ENCODE measurements at regions not wholly inside any gene's neighbourhood (a gene's known extent, or its start where the extent isn't known, plus 50 kb on each side); places are given as distances from the start of the nearest gene placed in this dataset.
"Not testable (repeated sequence)": the region's sequence is repeated elsewhere in the genome, so short reads cannot be mapped to it uniquely, and the experiment has no call there.

DNA sequence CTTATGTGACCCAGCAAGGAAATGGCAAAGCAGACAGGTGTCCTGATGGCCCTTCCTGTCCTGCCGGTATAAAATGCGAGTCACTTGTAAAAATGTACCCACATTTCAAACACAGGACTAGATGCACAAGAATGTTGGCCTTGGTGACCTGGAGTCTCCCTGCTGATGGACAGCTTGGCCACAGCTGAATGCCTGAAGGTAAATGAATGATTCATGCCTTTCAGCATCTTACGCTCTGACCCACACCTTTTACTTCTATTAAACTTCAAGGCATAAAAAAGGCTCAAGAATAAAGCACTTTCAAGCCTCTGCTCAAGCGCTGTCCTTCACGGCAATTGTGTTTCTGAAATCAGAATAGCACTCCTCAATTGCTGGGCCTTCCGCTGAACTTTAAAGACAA, 228.0 kb upstream of the SLCO3A1 start:
- no peak for DNase-seq

- no peak for DNase-seq
Observed at GRCh38 chr15:91627473-91628278, 225.8 kb upstream of the SLCO3A1 start.

- no peak for DNase-seq
Observed at GRCh38 chr15:91630090-91630489, 223.4 kb upstream of the SLCO3A1 start.

GRCh38 chr15:91632176-91632575, 221.3 kb upstream of the SLCO3A1 start:
- DNase-seq, result no peak

DNA sequence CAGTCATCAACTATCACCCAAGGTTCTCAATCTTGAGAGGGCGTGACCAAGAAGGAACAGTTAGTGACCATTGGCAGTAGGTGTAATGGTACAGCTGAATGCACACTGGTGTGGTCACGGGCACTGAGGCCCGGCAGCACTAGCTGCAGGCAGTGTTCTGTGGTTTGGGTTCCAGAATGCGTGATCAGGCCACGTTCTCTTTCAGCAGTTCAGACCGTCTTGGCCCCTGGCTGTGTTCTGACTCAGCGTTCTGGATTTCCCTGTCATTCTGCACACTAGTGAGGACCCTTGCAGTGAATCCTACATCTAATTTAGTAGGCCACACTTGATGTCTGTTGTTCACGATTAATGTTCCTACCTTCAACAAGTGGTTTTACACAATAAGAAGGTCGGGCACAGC, 220.5 kb upstream of the SLCO3A1 start:
- DNase-seq, result no peak

GRCh38 chr15:91634179-91634578, 219.3 kb upstream of the SLCO3A1 start:
- no peak for DNase-seq

DNA sequence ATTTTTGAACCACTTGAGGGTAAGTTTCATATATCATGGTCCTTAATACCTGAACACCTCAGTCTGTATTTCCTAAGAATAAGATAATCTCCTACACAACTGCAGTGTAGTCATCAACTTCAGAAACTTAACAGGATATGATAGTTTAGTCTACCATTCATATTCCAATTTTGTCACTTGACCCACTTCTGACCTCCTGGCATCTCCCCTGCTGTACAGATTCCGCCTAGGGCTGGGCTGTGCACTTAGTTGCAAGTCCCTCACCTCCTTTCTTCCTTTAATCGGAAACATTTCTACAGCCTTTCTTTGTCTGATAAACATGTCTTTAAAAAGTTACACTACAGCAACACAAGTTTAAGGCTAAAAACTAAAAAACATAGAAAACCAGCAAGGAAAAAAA, 218.4 kb upstream of the SLCO3A1 start:
- no peak for DNase-seq

DNA sequence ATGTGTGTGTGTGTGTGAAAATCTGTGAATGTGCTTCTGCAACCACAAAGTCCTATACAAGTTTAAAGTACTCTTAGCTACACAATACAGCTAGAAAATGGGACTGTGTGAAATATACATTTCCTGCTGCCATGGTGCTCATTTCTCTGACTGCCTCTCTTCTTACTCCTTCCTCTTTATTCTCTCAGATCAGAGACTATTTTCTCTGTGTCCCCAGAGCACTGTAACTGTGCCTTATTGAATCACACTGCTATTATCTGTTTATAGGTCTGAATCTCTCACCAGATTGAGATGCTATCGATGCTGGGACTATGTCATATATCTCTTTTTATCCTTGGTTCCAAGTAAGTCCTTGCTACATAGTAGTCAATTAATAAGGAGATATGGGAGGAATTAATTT, 217.9 kb upstream of the SLCO3A1 start:
- DNase-seq, result no peak

- no peak for DNase-seq
Observed at GRCh38 chr15:91649016-91649415, 204.5 kb upstream of the SLCO3A1 start.

DNA sequence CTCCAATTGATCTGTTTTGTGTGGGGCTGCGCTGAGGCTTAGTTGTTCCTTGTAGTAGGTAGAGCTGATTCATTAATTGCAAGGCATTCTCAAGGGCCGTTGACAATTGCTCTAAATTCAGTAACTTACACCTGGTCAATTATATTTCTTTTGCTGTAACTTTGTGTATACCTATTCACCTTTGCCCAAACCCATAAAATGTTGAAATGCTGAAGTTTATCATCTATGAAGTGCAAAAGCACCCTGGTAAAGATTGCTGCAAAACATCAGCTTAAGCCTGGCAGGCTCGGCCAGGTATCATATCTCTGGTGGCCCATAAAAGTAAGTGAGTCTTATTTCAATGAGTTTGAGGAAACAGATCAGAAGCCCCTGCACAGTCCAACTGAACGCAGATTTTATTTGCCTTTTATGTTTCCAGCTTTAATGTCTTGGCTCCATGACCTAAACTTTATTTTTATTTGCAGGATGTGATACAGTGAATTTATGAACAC, 203.6 kb upstream of the SLCO3A1 start:
- DNase-seq, result no peak

GRCh38 chr15:91651251-91651650, 202.3 kb upstream of the SLCO3A1 start:
- no peak for DNase-seq

DNA sequence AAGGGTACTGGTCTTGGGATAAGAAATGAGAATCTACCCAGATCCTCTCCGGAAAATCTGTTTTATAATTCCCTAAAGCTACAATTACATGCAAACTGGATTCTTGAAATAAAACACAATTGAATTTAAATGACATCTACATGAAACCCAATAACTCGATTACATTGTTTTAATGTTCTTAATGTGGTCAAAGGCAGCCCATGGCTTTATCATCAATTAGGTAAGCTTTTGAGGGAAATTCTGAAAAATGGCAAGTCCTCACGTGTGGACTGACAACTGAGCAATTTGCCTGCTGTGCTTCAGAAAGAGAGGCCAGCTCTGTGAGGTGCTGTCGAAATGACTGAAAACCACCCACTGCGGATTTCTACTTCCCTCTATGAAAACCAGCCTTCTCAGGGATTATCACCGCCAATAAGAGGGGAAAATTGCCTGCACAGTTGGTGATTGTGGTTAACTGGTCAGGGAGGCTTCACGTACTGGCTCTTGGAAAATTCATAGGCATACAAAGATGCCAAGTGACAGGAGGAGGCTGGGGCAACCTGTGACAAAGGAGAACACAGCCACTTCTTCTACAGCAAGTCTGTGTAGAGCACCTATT, 200.8 kb upstream of the SLCO3A1 start:
- DNase-seq, result no peak

GRCh38 chr15:91655563-91656290, 197.8 kb upstream of the SLCO3A1 start:
- DNase-seq, result not testable (repeated sequence)

- DNase-seq, result no peak
Observed at GRCh38 chr15:91660174-91660649, 193.3 kb upstream of the SLCO3A1 start.

- DNase-seq, result no peak
Observed at GRCh38 chr15:91664224-91664836, 189.2 kb upstream of the SLCO3A1 start.

GRCh38 chr15:91665212-91665611, 188.3 kb upstream of the SLCO3A1 start:
- DNase-seq, result no peak

DNA sequence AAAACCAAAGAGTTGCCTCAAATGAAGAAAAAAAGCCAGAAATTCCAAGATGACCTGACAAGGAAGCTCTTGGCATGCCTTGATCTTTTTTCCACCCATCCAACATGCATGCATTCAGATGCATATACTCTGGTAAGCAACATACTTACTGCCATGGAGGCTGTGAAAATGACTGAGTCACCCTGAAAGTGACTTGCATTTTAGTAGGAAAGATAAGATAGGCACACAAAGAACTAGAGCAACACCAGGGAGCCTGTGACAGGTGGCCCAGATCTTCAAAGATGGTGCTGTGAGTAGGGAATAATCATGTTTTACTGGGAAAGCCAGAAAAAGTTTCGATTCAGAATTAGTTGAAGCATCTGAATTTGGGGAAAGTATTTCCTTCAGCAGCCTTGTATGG, 185.1 kb upstream of the SLCO3A1 start:
- no peak for DNase-seq

DNA sequence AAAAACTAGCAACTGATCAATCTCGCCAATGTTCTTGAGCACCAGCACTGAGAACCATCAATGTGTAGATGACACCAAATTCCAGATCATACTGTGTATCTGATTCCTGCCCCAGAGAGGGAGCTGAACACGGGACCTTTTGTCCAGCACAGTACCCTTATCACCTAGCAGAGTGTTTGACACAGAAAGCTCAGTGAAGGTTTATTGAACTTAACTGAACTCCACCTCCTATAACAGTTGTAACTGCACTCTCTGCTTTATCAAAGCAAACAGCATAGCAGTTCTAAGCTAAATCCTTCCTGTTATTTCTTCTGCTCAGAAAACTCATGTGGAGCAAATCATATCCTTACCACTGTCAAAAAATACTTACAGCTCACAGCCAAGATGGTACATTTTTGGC, 183.4 kb upstream of the SLCO3A1 start:
- DNase-seq, result no peak

GRCh38 chr15:91678003-91678402, 175.5 kb upstream of the SLCO3A1 start:
- DNase-seq, result no peak

- no peak for DNase-seq
Observed at GRCh38 chr15:91679447-91679846, 174.1 kb upstream of the SLCO3A1 start.

GRCh38 chr15:91685436-91685835, 168.1 kb upstream of the SLCO3A1 start:
- DNase-seq, result no peak

- no peak for DNase-seq
Observed at GRCh38 chr15:91688811-91689210, 164.7 kb upstream of the SLCO3A1 start.

DNA sequence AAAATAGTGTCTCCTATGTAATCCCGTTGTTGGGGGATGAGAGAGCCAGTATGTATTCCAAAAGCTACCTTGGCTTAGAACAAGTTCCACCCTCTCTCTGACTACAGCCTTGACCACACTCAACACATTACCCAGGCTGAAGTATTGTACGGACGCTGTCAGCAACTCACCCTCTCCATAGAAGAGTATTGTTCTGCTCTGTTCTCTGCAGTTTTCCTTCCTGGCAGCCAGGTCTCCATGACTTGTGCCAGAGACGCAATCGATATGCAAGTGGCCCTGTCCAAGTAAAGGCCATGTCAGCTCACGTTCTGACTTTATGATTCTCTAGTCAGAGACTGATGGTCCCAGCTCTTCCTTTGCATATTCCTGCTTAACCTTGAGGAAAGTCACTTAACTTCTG, 164.1 kb upstream of the SLCO3A1 start:
- DNase-seq, result no peak
